Naive thymus-derived CD4-positive, alpha-beta T cell (primary cell): ENCODE measurements at regions not wholly inside any gene's neighbourhood (a gene's known extent, or its start where the extent isn't known, plus 50 kb on each side); places are given as distances from the start of the nearest gene placed in this dataset.

Source experiments
- ATAC-seq: fragments of 150-1000 bp; cut with Tn5 transposase; 2 replicates; pipeline ENCODE4 v1.10.0; 2021; ENCODE audit warnings: mild to moderate bottlenecking, moderate library complexity
- CTCF ChIA-PET: fragments of 350-600 bp; sonication (Branson Sonifier 250); formaldehyde crosslinking; loops from one replicate; lab custom pipeline; 2021; ENCODE audit warnings: antibody characterized with exemption; lab: Charles Lee
- POLR2A ChIA-PET: fragments of 350-600 bp; sonication (Branson Sonifier 250); formaldehyde crosslinking; loops from one replicate; lab custom pipeline; 2021; ENCODE audit warnings: antibody characterized with exemption, inconsistent platforms; lab: Charles Lee
- DNase-seq, 9 donors: peaks; one replicate each; pipeline versions ENCODE4 v3.0.0 to v3.0.0-alpha.2; 2020 to 2022; ENCODE audit warnings: mixed read lengths in 1 of 9
- H3K27ac ChIP-seq: one replicate; pipeline ENCODE4 v1.7.0; 2013; ENCODE audit warnings: mild to moderate bottlenecking, low read depth, low read length, moderate library complexity
- H3K27me3 ChIP-seq, 2 donors: one replicate each; pipeline ENCODE4 v1.7.0; 2013; ENCODE audit warnings: low read length in 2 of 2, mild to moderate bottlenecking in 2 of 2, moderate library complexity in 2 of 2; ENCODE audit not compliant: control insufficient read depth in 2 of 2, insufficient read depth in 2 of 2
- H3K36me3 ChIP-seq, 3 experiments: 1 replicate in 2 of 3; 2 replicates in 1 of 3; pipeline ENCODE4 v1.7.0; 2013; ENCODE audit warnings: low read length in 3 of 3, mild to moderate bottlenecking in 3 of 3, moderate library complexity in 1 of 3; ENCODE audit not compliant: insufficient read depth in 3 of 3, control insufficient read depth in 2 of 3
- H3K4me1 ChIP-seq, 2 donors: one replicate each; pipeline ENCODE4 v1.7.0; 2013; ENCODE audit warnings: low read length in 2 of 2, mild to moderate bottlenecking in 2 of 2, moderate library complexity in 1 of 2; ENCODE audit not compliant: control insufficient read depth in 2 of 2, insufficient read depth in 2 of 2
- H3K4me3 ChIP-seq: 2 replicates; pipeline ENCODE4 v1.7.0; 2013; ENCODE audit warnings: mild to moderate bottlenecking, low read length
- H3K9me3 ChIP-seq, 3 experiments: 1 replicate in 2 of 3; 2 replicates in 1 of 3; pipeline ENCODE4 v1.7.0; 2013; ENCODE audit warnings: low read length in 3 of 3; ENCODE audit not compliant: control insufficient read depth in 2 of 3
- H3K27ac Mint-ChIP-seq, 9 donors: one replicate each; pipeline ENCODE4 v1.8.0; 2020 to 2022; ENCODE audit warnings: mixed read lengths in 9 of 9, mild to moderate bottlenecking in 8 of 9, moderate library complexity in 5 of 9, inconsistent platforms in 2 of 9
- H3K27me3 Mint-ChIP-seq, 5 donors: one replicate each; pipeline ENCODE4 v1.8.0; 2021 to 2022; ENCODE audit warnings: mixed read lengths in 5 of 5, mild to moderate bottlenecking in 1 of 5
- H3K36me3 Mint-ChIP-seq, 5 donors: one replicate each; pipeline ENCODE4 v1.8.0; 2020 to 2022; ENCODE audit warnings: mixed read lengths in 5 of 5, mild to moderate bottlenecking in 3 of 5, inconsistent platforms in 1 of 5
- H3K4me1 Mint-ChIP-seq, 7 donors: one replicate each; pipeline ENCODE4 v1.8.0; 2020 to 2022; ENCODE audit warnings: mixed read lengths in 7 of 7, mild to moderate bottlenecking in 3 of 7, inconsistent platforms in 1 of 7
- H3K4me3 Mint-ChIP-seq, 10 donors: one replicate each; pipeline ENCODE4 v1.8.0; 2020 to 2022; ENCODE audit warnings: mild to moderate bottlenecking in 10 of 10, mixed read lengths in 10 of 10, moderate library complexity in 6 of 10, inconsistent platforms in 2 of 10
- H3K9me3 Mint-ChIP-seq, 11 donors: one replicate each; pipeline ENCODE4 v1.8.0; 2020 to 2022; ENCODE audit warnings: mixed read lengths in 11 of 11, mild to moderate bottlenecking in 4 of 11, inconsistent platforms in 1 of 11, moderate library complexity in 1 of 11
- intact Hi-C, 2 donors: fragments of 100-400 bp; cut with micrococcal nuclease; formaldehyde crosslinking; loops; one replicate each; pipeline ENCODE4 v1.15.1; 2023

GRCh38 chr13:106899442-106899841, 331.5 kb upstream of the ARGLU1 start:
- no peak overlapping the region for H3K4me3 ChIP-seq
- no peaks in the 10 kb centered on the region for H3K36me3 ChIP-seq
- Mint-ChIP-seq H3K27ac (no peak overlapping the region), H3K36me3 (no peaks in the 10 kb centered on the region), H3K27me3 (peaks cover 0 to 7% (median 0%) of the 10 kb centered on the region in 5 donors), H3K4me3 (no peak overlapping the region), H3K4me1 (no peaks in the 10 kb centered on the region), H3K9me3 (peaks cover 0 to 12% (median 1%) of the 10 kb centered on the region in 11 donors)
- ChIA-PET POLR2A (no interaction called here), CTCF (no interaction called here)
- ATAC-seq (no peak), DNase-seq (no peak)
- H3K27ac ChIP-seq = no peak overlapping the region
- H3K4me1 ChIP-seq = no peaks in the 10 kb centered on the region
- no peaks in the 10 kb centered on the region for H3K27me3 ChIP-seq
- intact Hi-C loops = no loop called here
- no peaks in the 10 kb centered on the region for H3K9me3 ChIP-seq

GRCh38 chr13:106898231-106898630, 330.3 kb upstream of the ARGLU1 start:
- CTCF ChIA-PET = no interaction called here
- H3K27ac Mint-ChIP-seq = no peak overlapping the region
- no peaks in the 10 kb centered on the region for H3K36me3 Mint-ChIP-seq
- Histone ChIP-seq H3K9me3 (no peaks in the 10 kb centered on the region), H3K36me3 (no peaks in the 10 kb centered on the region), H3K27me3 (no peaks in the 10 kb centered on the region), H3K27ac (no peak overlapping the region), H3K4me1 (no peaks in the 10 kb centered on the region), H3K4me3 (no peak overlapping the region)
- no peaks in the 10 kb centered on the region for H3K4me1 Mint-ChIP-seq
- DNase-seq (no peak), ATAC-seq (no peak)
- peaks cover 0 to 7% (median 0%) of the 10 kb centered on the region in 5 donors for H3K27me3 Mint-ChIP-seq
- H3K9me3 Mint-ChIP-seq = peaks cover 0 to 12% (median 1%) of the 10 kb centered on the region in 11 donors
- H3K4me3 Mint-ChIP-seq = no peak overlapping the region
- POLR2A ChIA-PET = no interaction called here
- intact Hi-C loops = no loop called here

- Histone ChIP-seq H3K27ac (no peak overlapping the region), H3K36me3 (no peaks in the 10 kb centered on the region), H3K4me3 (no peak overlapping the region), H3K9me3 (no peaks in the 10 kb centered on the region), H3K27me3 (no peaks in the 10 kb centered on the region), H3K4me1 (no peaks in the 10 kb centered on the region)
- H3K9me3 Mint-ChIP-seq = peaks cover 0 to 6% (median 0%) of the 10 kb centered on the region in 11 donors
- no peak for ATAC-seq
- H3K36me3 Mint-ChIP-seq = no peaks in the 10 kb centered on the region
- H3K27ac Mint-ChIP-seq = no peak overlapping the region
- DNase-seq = no peak
- ChIA-PET POLR2A (no interaction called here), CTCF (no interaction called here)
- peaks cover 0 to 11% (median 4%) of the 10 kb centered on the region in 5 donors for H3K27me3 Mint-ChIP-seq
- no peak overlapping the region for H3K4me3 Mint-ChIP-seq
- no peaks in the 10 kb centered on the region for H3K4me1 Mint-ChIP-seq
- intact Hi-C loops = no loop called here
Measured at GRCh38 chr13:106888148-106888547, 320.2 kb upstream of the ARGLU1 start.

GRCh38 chr13:106887686-106888085, 319.7 kb upstream of the ARGLU1 start:
- no peaks in the 10 kb centered on the region for H3K4me1 ChIP-seq
- H3K4me3 Mint-ChIP-seq = no peak overlapping the region
- peaks cover 0 to 6% (median 0%) of the 10 kb centered on the region in 11 donors for H3K9me3 Mint-ChIP-seq
- H3K4me1 Mint-ChIP-seq = no peaks in the 10 kb centered on the region
- no peak for DNase-seq
- no peaks in the 10 kb centered on the region for H3K27me3 ChIP-seq
- intact Hi-C loops = no loop called here
- no peaks in the 10 kb centered on the region for H3K9me3 ChIP-seq
- no peaks in the 10 kb centered on the region for H3K36me3 Mint-ChIP-seq
- no peak overlapping the region for H3K27ac Mint-ChIP-seq
- no peak overlapping the region for H3K27ac ChIP-seq
- ChIA-PET POLR2A (no interaction called here), CTCF (no interaction called here)
- H3K36me3 ChIP-seq = no peaks in the 10 kb centered on the region
- no peak overlapping the region for H3K4me3 ChIP-seq
- peaks cover 0 to 11% (median 4%) of the 10 kb centered on the region in 5 donors for H3K27me3 Mint-ChIP-seq
- ATAC-seq = no peak

GRCh38 chr13:106883976-106884375, 316.0 kb upstream of the ARGLU1 start:
- H3K36me3 ChIP-seq = no peaks in the 10 kb centered on the region
- no peak overlapping the region for H3K27ac ChIP-seq
- ChIA-PET POLR2A (no interaction called here), CTCF (no interaction called here)
- Mint-ChIP-seq H3K27me3 (peaks cover 0 to 11% (median 4%) of the 10 kb centered on the region in 5 donors), H3K4me1 (no peaks in the 10 kb centered on the region), H3K36me3 (no peaks in the 10 kb centered on the region), H3K4me3 (no peak overlapping the region), H3K27ac (no peak overlapping the region), H3K9me3 (peaks cover 0 to 6% (median 0%) of the 10 kb centered on the region in 11 donors)
- intact Hi-C loops = no loop called here
- H3K4me3 ChIP-seq = no peak overlapping the region
- DNase-seq = no peak
- ATAC-seq = no peak
- H3K27me3 ChIP-seq = no peaks in the 10 kb centered on the region
- H3K9me3 ChIP-seq = no peaks in the 10 kb centered on the region
- no peaks in the 10 kb centered on the region for H3K4me1 ChIP-seq

GRCh38 chr13:106882246-106882645, 314.3 kb upstream of the ARGLU1 start:
- ATAC-seq = no peak
- no peaks in the 10 kb centered on the region for H3K9me3 ChIP-seq
- no peak overlapping the region for H3K4me3 Mint-ChIP-seq
- no peaks in the 10 kb centered on the region for H3K36me3 Mint-ChIP-seq
- ChIA-PET CTCF (no interaction called here), POLR2A (no interaction called here)
- peaks cover 0 to 3% (median 0%) of the 10 kb centered on the region in 11 donors for H3K9me3 Mint-ChIP-seq
- intact Hi-C loops = no loop called here
- no peak overlapping the region for H3K27ac Mint-ChIP-seq
- peaks cover 0 to 11% (median 0%) of the 10 kb centered on the region in 5 donors for H3K27me3 Mint-ChIP-seq
- H3K4me1 ChIP-seq = no peaks in the 10 kb centered on the region
- H3K27me3 ChIP-seq = no peaks in the 10 kb centered on the region
- H3K4me3 ChIP-seq = no peak overlapping the region
- no peaks in the 10 kb centered on the region for H3K4me1 Mint-ChIP-seq
- H3K27ac ChIP-seq = no peak overlapping the region
- no peaks in the 10 kb centered on the region for H3K36me3 ChIP-seq
- no peak for DNase-seq

- POLR2A ChIA-PET = no interaction called here
Measured at GRCh38 chr13:106879806-106880205, 311.9 kb upstream of the ARGLU1 start.

More at GRCh38 chr13:106879806-106880205, 311.9 kb upstream of the ARGLU1 start:
- Histone ChIP-seq H3K36me3 (no peaks in the 10 kb centered on the region), H3K9me3 (no peaks in the 10 kb centered on the region), H3K27ac (no peak overlapping the region), H3K27me3 (no peaks in the 10 kb centered on the region), H3K4me3 (no peak overlapping the region), H3K4me1 (no peaks in the 10 kb centered on the region)
- H3K27ac Mint-ChIP-seq = no peak overlapping the region
- DNase-seq (no peak), ATAC-seq (no peak)
- no peaks in the 10 kb centered on the region for H3K4me1 Mint-ChIP-seq
- CTCF ChIA-PET = no interaction called here
- peaks cover 0 to 10% (median 3%) of the 10 kb centered on the region in 5 donors for H3K27me3 Mint-ChIP-seq
- peaks cover 0 to 3% (median 0%) of the 10 kb centered on the region in 11 donors for H3K9me3 Mint-ChIP-seq
- H3K36me3 Mint-ChIP-seq = no peaks in the 10 kb centered on the region
- intact Hi-C loops = no loop called here
- H3K4me3 Mint-ChIP-seq = no peak overlapping the region
